ENCODE measurements at regions not wholly inside any gene's neighbourhood (a gene's known extent, or its start where the extent isn't known, plus 50 kb on each side); places are given as distances from the start of the nearest gene placed in this dataset.

DNA sequence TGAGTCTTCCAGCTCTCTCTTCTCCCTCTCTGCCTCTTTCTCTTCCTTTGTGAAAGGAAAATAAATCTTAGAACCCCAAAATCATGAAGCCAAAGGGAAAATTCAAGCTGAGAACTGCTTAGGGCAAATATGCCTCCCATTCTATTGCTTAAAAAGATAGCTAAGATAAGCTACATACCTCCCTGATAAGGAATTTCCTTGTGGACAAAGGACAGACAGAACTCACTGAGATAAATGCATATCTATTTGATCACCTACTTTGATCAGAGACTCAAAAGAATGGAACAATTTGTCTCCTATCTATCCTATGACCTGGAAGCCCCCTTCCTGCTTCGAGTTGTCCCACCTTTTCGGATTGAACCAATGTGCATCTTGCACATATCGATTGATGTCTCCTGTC, 220.6 kb upstream of the NMUR2 start:
- TF ChIP-seq, protein P1, sequence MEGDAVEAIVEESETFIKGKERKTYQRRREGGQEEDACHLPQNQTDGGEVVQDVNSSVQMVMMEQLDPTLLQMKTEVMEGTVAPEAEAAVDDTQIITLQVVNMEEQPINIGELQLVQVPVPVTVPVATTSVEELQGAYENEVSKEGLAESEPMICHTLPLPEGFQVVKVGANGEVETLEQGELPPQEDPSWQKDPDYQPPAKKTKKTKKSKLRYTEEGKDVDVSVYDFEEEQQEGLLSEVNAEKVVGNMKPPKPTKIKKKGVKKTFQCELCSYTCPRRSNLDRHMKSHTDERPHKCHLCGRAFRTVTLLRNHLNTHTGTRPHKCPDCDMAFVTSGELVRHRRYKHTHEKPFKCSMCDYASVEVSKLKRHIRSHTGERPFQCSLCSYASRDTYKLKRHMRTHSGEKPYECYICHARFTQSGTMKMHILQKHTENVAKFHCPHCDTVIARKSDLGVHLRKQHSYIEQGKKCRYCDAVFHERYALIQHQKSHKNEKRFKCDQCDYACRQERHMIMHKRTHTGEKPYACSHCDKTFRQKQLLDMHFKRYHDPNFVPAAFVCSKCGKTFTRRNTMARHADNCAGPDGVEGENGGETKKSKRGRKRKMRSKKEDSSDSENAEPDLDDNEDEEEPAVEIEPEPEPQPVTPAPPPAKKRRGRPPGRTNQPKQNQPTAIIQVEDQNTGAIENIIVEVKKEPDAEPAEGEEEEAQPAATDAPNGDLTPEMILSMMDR (IDR thresholded peaks at IDR 0.05): no peak
- no peak for TF ChIP-seq POLR2A (IDR thresholded peaks at IDR 0.05)

Data from Peyer's patch (tissue), 4 donors.